Breast epithelium (tissue), 4 donors: ENCODE measurements at regions not wholly inside any gene's neighbourhood (a gene's known extent, or its start where the extent isn't known, plus 50 kb on each side); places are given as distances from the start of the nearest gene placed in this dataset.

Source experiments
- DNase-seq, 2 donors: peaks; one replicate each; pipeline ENCODE4 v3.0.0-alpha.2; 2019; ENCODE audit warnings: low spot score in 2 of 2
- H3K27ac ChIP-seq, 2 donors: fragments of 200-600 bp; sonication (generic) in 1 of 2; one replicate each; pipeline ENCODE4 v1.5.1; 2016 to 2019; ENCODE audit warnings: mild to moderate bottlenecking in 1 of 2
- H3K27me3 ChIP-seq, 2 donors: fragments of 200-600 bp; sonication (generic) in 1 of 2; one replicate each; pipeline versions ENCODE4 v1.5.1 to v1.6.0; 2017 to 2019; ENCODE audit warnings: control low read depth in 1 of 2, mild to moderate bottlenecking in 1 of 2
- H3K36me3 ChIP-seq: fragments of 200-600 bp; one replicate; pipeline ENCODE4 v1.5.1; 2019
- H3K4me1 ChIP-seq, 2 donors: fragments of 200-600 bp; sonication (generic); one replicate each; pipeline ENCODE4 v1.5.1; 2016 to 2019; ENCODE audit warnings: control low read depth in 1 of 2
- H3K4me3 ChIP-seq, 3 donors: fragments of 200-600 bp; sonication (generic); 1 replicate in 2 of 3; 2 replicates in 1 of 3; pipeline ENCODE4 v1.5.1; 2016 to 2019; ENCODE audit warnings: mild to moderate bottlenecking in 3 of 3, moderate library complexity in 2 of 3
- H3K9me3 ChIP-seq, 2 donors: fragments of 200-600 bp; sonication (generic) in 1 of 2; one replicate each; pipeline ENCODE4 v1.5.1; 2016 to 2019; ENCODE audit warnings: control low read depth in 1 of 2
- CTCF ChIP-seq, 3 donors: fragments of 450-650 bp; IDR thresholded peaks; one replicate each; pipeline ENCODE4 v1.5.1; 2016 to 2017; ENCODE audit warnings: antibody characterized with exemption in 3 of 3, mild to moderate bottlenecking in 3 of 3, moderate library complexity in 3 of 3
- POLR2A ChIP-seq: fragments of 450-650 bp; IDR thresholded peaks from one replicate; pipeline ENCODE4 v1.6.1; 2016; ENCODE audit warnings: antibody characterized with exemption, mild to moderate bottlenecking, moderate library complexity
- POLR2AphosphoS5 ChIP-seq, 3 donors: sonication (generic); formaldehyde crosslinking; IDR thresholded peaks; one replicate each; pipeline ENCODE4 v1.6.1; 2017; ENCODE audit warnings: antibody characterized with exemption in 3 of 3
- intact Hi-C: fragments of 100-400 bp; cut with DNase I; formaldehyde crosslinking; loops from one replicate; pipeline ENCODE4 v1.15.1; 2023; ENCODE audit warnings: low total_unique reads

DNA sequence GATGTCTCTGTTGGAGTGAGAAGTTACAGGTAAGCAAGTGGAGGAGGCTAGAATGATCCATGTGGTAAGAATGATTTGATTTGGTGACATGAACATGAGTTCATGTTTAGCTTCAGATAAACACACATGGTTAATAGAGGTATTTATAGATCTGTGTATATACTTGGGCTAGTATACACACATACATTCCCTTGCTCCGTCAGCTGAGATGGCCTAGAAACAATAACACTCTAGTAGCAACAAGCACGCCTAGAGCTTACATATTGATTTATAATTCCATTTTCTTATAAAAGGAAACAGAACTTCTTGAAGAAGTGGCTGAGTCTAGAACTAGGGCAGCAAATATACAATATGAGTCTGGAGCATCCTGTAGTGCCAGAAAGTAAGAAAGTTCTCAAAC is 223.0 kb downstream of the RND3 start:
- TF ChIP-seq POLR2AphosphoS5 (IDR thresholded peaks at IDR 0.05), result no peak
- TF ChIP-seq CTCF (IDR thresholded peaks at IDR 0.05), result no peak
- no peak for TF ChIP-seq POLR2A
- H3K9me3 ChIP-seq, result no peaks in the 10 kb centered on the region
- no peak overlapping the region for H3K4me3 ChIP-seq
- DNase-seq, result no peak
- no peaks in the 10 kb centered on the region for H3K4me1 ChIP-seq
- H3K27ac ChIP-seq, result no peak overlapping the region
- intact Hi-C loops, result no loop called here
- H3K36me3 ChIP-seq, result no peaks in the 10 kb centered on the region
- no peaks in the 10 kb centered on the region for H3K27me3 ChIP-seq

- no peaks in the 10 kb centered on the region for H3K4me1 ChIP-seq
- no peaks in the 10 kb centered on the region for H3K9me3 ChIP-seq
- intact Hi-C loops, result no loop called here
- no peak for DNase-seq
- no peaks in the 10 kb centered on the region for H3K36me3 ChIP-seq
- H3K27ac ChIP-seq, result no peak overlapping the region
- H3K4me3 ChIP-seq, result no peak overlapping the region
- H3K27me3 ChIP-seq, result no peaks in the 10 kb centered on the region
- TF ChIP-seq POLR2AphosphoS5 (IDR thresholded peaks at IDR 0.05) (no peak), POLR2A (no peak), CTCF (IDR thresholded peaks at IDR 0.05) (no peak)
Measured at GRCh38 chr2:150261691-150262090, 225.8 kb downstream of the RND3 start.

GRCh38 chr2:150260636-150261035 is 226.8 kb downstream of the RND3 start:
- no peaks in the 10 kb centered on the region for H3K9me3 ChIP-seq
- no peaks in the 10 kb centered on the region for H3K27me3 ChIP-seq
- H3K4me1 ChIP-seq, result no peaks in the 10 kb centered on the region
- no peak overlapping the region for H3K4me3 ChIP-seq
- intact Hi-C loops, result no loop called here
- no peak overlapping the region for H3K27ac ChIP-seq
- TF ChIP-seq CTCF (IDR thresholded peaks at IDR 0.05), result no peak
- no peak for TF ChIP-seq POLR2AphosphoS5 (IDR thresholded peaks at IDR 0.05)
- no peak for TF ChIP-seq POLR2A
- no peak for DNase-seq
- H3K36me3 ChIP-seq, result no peaks in the 10 kb centered on the region

DNA sequence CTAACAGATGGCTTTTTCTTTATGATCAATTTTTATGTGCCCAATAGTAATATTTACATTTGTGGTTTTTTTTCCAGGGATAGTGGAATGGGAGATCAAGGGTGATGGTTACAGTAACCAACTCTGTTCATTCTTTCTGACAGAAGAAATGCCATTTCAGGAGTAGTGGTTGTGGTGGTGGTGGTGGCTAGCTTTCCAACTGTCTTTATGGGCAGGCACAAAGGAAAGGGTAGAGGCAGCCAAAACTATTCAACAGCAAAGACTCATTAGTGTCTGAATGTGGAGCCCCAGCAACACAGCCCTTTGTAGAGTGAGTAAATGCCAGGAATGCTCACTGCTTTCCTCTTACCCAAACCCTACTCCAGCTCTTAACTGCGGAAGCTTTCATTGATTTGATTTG is 227.7 kb downstream of the RND3 start:
- Histone ChIP-seq H3K9me3 (no peaks in the 10 kb centered on the region), H3K27me3 (no peaks in the 10 kb centered on the region), H3K4me1 (no peaks in the 10 kb centered on the region), H3K4me3 (no peak overlapping the region), H3K36me3 (no peaks in the 10 kb centered on the region), H3K27ac (no peak overlapping the region)
- TF ChIP-seq CTCF (IDR thresholded peaks at IDR 0.05), result no peak
- TF ChIP-seq POLR2AphosphoS5 (IDR thresholded peaks at IDR 0.05), result no peak
- TF ChIP-seq POLR2A, result no peak
- no peak for DNase-seq
- intact Hi-C loops, result no loop called here

DNA sequence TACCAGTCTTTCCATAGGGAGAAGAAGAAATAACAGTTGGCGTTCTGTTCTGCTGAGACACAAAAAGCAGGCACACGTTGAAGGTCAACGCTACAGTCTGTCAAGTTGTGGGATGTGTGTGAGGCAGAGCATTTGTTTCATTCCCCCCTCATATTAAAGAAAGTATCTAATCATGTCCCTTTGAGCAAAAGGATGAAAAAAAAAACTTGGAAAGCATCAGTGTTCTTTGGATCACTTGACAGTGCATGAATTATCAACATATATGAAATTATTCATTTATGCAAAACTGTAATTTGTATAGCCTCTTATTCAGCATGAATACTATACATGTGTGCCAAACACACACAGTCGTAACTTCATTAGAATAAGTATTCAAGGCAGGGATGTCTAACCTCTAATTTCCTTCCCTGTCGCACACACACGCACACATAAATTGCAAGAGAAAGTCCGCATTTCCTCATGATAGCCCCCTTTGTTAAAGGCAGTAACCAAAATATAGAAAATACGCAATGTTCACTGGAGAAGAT is 228.6 kb downstream of the RND3 start:
- Histone ChIP-seq H3K4me3 (no peak overlapping the region), H3K9me3 (no peaks in the 10 kb centered on the region), H3K4me1 (no peaks in the 10 kb centered on the region), H3K27ac (no peak overlapping the region), H3K36me3 (no peaks in the 10 kb centered on the region), H3K27me3 (no peaks in the 10 kb centered on the region)
- no peak for TF ChIP-seq CTCF (IDR thresholded peaks at IDR 0.05)
- TF ChIP-seq POLR2A, result no peak
- DNase-seq, result no peak
- intact Hi-C loops, result no loop called here
